Activated T-cell treated with anti-CD3 and anti-CD28 coated beads, Interleukin-2, amount 50 U/mL, for 1 hour (primary cell): ENCODE measurements at regions not wholly inside any gene's neighbourhood (a gene's known extent, or its start where the extent isn't known, plus 50 kb on each side); places are given as distances from the start of the nearest gene placed in this dataset.
"Not testable (repeated sequence)": the region's sequence is repeated elsewhere in the genome, so short reads cannot be mapped to it uniquely, and the experiment has no call there.

Source experiments
- DNase-seq: peaks from one replicate; pipeline ENCODE4 v3.0.0-alpha.2; 2020

DNA sequence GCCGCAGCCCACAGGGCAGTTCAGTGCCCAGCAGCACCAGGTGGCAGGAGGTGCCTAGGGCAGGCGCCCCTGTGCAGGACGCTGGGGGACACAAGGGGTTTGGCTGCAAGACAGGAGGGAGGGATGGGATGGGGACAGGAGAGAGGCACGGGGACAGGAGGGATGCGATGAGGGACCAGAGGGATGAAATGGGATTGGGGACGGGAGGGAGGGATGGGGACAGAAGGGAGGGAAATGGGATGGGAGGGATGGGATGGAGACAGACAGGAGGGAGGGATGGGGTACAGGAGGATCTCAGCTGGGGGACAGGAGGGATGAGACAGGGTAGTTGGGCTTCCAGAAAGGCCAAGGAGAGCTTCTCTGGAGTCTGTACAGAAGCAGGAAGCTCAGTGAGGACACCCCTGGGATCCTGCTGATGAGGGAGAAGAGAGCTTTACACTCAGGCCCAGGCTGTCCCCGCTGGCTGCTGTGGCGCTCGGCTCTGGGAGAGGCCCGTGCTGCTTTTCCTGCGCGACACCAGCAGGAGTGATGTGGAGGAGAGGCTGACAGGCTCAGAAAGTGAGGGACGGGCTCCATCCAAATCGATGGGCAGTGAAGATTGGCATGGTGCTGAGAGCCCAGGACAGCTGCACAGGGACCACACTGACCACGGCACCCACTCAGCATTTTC, 400.8 kb downstream of the SMOC2 start:
- DNase-seq, result no peak

DNA sequence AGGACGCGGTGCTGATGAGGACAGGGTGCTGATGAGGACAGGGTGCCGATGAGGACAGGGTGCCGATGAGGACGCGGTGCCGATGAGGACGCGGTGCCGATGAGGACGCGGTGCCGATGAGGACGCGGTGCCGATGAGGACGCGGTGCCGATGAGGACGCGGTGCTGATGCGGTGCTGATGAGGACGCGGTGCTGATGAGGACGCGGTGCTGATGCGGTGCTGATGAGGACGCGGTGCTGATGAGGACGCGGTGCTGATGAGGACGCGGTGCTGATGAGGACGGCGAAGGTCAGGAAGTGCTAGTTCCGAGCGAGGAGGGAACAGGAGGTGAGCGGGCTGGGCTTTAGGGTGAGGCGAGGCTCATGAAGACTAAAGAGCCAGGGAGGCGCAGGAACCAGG, 399.9 kb downstream of the SMOC2 start:
- not testable (repeated sequence) for DNase-seq

DNA sequence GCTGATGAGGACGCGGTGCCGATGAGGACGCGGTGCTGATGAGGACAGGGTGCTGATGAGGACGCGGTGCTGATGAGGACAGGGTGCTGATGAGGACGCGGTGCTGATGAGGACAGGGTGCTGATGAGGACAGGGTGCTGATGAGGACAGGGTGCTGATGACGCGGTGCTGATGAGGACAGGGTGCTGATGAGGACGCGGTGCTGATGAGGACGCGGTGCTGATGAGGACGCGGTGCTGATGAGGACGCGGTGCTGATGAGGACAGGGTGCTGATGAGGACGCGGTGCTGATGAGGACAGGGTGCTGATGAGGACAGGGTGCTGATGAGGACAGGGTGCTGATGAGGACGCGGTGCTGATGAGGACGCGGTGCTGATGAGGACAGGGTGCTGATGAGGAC, 399.3 kb downstream of the SMOC2 start:
- DNase-seq, result not testable (repeated sequence)

DNA sequence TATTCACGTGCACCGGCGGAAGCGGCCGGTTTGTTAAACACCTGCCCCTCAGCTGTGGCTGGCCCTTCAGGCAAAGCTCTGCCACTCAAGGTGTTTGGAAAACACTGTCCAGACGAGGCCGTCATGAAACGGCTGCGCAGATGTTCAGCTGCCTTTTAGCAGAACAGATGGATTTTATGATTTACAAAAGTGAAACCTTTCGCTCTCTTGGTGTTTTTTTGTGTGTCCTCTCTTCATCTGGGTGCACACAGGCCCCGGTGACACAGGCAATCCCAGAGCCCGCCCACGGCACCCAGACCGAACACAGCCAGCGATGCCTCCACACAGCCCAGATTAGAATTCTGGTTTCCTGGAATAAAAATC, 397.0 kb downstream of the SMOC2 start:
- no peak for DNase-seq

DNA sequence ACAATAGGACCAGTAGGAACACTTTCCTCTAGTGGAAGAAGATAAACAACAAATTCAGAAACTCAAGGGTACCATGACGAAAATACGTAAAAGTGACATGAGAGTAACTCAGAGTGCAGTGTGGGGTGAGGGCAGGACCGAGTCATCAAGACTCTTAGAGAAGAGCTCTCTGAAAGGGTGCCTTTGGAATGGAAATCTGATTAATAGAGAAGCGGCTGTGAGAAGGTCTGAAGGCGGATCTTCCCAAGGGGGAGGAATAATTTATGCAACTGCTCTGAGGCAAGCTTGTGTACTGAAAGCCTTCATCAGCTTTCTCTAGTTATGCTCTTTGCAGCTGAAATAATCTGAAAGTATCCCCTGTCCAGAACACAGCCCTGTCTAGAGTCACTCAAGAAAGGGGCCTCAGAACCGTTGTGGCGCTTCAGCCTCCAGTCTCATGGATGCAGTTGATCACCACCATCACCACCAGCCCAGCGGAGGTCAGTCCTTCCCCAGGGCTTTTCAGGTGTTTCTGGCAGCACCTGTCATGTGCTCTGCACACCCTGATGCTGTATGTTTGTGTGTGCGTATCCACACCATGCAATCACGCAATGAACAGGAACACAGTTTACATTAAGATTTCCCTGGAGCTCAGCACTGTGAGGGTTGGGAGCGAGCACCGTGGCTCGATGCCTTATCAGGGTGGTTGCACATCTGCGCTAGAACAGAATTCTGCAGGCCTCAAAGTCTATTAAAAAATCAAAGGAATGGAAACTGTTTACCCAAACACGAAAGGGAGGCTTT, 396.5 kb downstream of the SMOC2 start:
- no peak for DNase-seq

DNA sequence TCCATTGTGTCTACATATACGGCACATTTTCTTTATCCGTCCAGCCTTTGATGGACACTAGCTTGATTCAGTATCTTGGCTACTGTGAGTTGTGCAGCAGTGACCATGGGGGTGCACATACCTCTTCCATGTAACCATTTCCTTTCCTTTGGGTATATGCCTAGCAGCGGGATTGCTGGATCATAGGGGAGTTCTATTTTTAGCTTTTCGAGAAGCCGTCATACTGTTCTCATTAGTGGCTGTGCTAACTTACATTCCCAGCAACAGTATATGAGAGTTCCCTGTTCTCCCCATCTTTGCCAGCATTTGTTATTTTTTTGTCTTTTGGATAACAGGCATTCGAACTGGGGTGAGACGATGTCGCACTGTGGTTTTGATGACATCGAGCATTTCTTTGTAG, 395.0 kb downstream of the SMOC2 start:
- DNase-seq, result no peak

DNA sequence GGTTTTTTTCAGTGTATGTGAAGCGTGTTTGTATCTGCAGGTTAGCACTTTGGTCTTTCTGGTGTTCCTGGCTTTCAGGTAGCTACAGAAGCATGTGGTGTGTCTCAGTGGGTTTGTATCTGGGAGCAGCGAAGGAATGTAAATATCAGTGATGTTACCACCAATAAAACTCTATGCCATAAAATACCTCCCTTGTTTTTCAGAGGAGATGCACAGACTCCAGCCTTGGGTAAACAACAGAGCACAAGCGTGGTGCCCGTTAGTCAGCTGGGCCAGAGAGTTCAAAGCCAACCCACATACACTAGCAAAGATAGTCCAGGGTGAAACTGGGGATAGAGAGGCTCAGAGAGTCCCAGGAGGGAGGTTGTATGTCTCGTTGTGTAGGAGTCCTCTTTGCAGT, 393.8 kb downstream of the SMOC2 start:
- DNase-seq, result no peak

DNA sequence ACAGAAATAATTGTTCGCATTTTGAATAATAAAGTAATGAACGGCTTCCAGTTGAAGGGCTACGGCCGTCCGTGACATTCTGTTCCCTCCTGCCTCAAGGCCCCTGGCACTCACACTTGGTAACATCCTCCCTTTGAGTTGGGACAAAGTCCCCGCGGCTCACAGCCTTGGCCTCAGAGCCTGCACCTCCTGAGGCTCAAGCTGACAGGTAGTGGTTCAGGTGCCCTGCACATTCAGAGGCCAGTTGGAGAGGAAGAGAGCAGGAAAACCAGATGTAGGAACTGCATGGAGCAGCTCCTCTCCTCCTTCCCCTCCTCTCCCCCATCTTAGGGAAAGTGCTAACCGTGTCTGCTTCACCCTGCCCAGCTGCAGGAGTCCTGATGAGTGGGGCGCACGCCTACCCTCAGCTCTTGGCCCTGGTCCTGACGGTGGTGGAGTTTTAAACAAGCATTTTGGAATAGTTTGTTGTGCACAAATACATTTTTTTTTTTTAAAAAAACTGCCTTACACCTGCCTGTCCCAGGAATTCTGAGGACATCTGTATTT, 393.1 kb downstream of the SMOC2 start:
- DNase-seq, result no peak

DNA sequence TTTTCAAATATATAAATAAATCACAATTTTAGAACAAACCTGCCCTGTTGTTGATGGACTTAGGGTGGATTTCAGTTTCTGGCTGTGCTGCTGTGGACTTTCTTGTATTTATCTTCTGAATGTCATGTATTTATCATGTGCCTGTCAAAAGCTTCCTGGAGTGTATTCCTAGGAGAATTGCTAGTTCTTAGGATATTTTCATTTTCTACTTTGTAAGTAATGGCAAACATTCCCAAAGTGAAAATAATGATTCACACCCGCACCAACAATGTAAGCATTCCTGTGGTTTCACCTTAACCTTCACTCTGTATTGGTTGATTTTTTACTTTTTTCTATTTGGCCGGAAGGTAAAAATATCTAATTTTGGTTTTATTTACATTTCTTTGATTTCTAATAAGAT, 387.8 kb downstream of the SMOC2 start:
- no peak for DNase-seq

DNA sequence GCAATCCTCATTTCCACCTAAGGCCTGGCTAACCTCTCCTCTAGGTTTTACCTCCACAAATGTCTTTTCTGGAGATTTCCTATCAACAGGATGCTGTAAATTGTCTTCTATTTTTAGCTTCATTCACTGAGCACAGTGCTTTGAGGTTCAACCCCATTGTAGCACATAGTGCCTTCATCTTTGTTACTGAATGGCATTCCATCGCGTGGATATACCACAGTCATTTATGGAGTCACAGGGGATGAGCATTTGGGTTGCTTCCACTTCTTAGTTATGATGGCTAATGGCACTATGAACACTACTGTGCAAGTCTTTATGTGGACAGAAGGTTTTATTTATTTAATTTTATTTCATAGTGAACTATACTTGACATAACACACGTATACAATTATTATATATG, 387.1 kb downstream of the SMOC2 start:
- no peak for DNase-seq

DNA sequence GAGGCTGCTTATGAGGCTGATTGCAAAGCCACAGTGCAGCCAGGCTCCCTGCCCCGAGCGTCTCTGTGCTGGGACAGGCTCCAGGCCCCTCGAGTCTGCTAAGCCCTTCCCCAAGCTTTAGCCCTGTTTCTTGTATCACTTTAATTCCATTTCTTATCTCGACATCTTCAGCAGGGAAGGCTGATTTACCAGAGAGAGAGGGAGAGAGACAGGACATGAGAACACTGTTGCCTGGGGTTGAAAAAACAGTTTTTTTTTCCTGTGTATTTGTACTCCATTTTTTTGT, 386.5 kb downstream of the SMOC2 start:
- no peak for DNase-seq

DNA sequence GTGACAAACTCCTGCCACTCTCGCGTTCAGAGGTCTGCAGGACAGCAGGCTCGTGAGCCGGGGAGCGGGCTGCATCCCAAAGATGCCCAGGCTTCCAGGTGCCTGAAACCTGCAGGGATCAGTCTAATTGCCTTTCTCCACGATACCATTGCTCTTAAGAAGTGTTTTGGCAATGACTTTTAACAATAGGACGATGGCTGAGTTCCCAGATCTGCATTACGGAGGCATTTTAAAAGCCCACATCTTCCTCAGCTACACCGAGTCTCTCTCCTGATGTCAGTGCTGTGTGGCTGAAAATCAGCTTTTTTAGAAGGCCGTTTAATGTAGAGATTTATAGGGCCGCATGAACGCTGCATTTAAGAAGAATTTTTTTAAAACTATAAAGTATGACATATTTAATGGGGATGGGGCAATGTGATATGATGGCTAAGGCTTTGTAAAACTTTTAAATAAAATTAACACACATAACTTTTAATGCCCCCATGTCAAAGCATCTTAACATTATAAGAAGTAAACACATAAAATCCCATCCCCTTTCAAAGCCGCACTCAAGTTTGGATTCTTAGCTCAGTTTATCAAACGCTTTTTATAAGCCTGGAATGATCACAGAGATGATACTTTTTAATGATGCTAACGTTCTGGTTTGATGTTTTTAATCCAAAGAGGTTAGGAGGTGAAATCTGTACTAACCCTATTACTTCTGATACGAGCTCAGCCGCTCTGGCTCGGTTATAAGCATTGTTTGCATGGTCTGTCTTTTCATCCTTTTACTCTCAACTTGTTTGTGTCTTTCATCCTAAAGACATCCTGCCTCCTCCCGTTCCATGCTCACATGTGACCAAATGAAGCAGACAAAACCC, 386.0 kb downstream of the SMOC2 start:
- DNase-seq, result no peak

DNA sequence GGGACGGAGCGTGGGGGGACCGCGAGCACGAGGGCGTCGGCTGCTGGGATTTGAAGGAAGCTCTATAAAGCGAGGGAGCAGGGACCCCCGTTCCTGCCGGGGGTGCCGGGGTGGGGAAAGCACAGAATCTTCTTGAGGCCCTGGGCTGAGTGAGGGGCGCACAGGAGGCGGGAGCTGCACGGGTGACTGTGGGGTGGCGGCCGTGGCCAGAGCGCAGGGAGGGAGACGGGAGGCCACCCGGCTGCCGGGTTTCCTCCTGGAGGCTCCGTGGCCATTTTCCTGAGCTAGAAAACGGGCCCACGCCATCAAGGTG, 385.1 kb downstream of the SMOC2 start:
- no peak for DNase-seq

DNA sequence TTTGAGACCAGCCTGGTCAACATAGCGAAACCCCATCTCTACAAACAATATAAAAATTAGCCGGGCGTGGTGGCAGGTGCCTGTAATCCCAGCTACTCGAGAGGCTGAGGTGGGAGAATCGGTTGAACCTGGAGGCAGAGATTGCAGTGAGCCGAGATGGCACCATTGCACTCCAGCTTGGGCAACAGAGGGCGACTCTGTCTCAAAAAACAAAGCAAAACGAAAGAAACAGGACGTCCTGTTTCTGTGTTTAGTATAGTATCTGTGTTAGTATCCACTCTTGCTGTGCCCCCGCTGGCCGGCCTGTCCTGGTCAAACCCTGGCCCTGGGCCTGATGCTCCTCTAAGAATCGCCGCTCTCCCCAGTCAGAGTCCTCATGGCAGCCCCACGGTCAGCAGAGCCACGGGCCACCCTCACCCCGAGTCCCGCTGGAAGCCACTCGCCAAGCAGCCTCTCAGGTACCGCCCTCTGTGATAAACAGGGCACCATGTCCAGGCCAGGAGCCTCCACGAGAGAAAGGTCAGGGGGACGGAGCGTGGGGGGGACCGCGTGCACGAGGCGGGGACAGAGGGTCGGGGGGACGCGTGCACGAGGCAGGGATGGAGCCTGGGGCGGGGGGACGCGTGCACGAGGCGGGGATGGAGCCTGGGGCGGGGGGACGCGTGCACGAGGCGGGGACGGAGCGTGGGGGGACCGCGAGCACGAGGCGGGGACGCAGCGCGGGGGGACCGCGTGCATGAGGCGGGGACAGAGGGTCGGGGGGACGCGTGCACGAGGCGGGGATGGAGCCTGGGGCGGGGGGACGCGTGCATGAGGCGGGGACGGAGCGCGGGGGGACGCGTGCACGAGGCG, 384.5 kb downstream of the SMOC2 start:
- no peak for DNase-seq

DNA sequence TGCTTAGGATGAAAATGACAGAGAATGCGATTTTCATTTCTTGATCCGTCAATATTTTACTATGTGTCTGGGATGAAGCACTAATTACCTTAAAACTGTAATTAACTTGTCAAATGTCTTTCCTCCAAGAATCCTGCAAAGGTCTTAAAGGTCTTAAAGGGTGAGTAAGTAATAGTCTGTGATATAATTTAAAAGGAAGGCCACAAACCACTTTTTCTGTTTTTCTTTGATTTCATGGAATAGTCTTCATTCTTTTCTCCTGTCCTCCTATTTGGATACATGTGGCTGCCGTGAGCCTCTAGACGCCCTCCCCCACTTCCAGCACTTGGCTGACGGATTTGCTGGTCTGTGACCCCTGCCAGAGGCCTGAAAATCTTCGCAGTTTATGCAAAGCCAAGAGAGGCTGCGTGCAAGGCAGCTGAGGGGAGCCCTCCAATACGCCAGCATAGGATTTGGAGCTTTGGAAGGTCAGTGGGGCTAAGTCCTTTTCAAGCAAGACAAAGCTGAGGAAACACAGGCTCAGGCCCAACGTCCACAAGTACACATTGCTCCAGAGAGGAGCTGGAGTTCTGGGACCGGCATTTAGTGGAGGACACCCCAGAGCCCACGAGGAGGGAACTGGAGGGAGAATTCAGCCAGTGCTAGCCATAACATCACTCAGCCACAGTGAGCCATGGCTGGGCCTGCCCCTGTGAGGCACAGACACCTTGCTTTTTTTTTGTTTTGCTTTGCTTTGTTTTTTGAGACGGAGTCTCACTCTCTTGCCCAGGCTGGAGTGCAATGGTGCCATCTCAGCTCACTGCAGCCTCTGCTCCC, 382.6 kb downstream of the SMOC2 start:
- DNase-seq, result no peak

DNA sequence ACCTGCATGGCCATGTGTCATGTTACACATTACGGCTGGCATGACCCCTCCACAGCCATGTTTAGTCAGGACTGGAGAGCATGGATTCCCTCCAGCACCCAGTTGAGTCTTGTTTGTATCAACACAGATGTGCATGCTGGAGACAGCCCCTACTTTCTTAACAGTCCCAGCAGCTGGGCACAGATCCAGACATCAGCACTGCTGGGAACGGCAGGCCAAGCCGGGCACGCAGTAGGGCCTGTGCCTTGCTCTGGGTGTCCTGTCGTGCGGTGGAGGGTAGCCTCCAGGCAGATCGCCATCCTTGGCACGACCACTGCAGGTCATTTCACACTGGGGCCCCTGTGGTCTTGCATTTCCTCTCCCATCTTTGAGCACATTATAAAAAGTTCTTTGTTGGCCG, 381.4 kb downstream of the SMOC2 start:
- DNase-seq, result no peak

DNA sequence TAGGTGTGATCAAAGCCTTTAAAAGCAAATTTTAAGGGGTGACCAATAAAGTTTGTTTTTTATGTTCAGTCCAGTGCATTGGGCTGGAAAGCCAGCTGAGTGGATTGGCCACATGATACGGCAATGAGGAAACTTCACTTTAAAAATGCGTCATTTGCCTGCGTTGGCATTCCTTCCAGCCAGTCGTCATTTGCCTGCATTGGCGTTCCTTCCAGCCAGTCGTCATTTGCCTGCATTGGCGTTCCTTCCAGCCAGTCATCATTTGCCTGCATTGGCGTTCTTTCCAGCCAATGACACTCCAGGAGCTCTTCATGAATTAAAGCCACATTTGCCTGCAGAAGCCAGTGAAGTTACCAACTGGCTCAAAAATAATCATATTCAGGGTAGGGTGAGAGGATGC, 378.6 kb downstream of the SMOC2 start:
- no peak for DNase-seq

DNA sequence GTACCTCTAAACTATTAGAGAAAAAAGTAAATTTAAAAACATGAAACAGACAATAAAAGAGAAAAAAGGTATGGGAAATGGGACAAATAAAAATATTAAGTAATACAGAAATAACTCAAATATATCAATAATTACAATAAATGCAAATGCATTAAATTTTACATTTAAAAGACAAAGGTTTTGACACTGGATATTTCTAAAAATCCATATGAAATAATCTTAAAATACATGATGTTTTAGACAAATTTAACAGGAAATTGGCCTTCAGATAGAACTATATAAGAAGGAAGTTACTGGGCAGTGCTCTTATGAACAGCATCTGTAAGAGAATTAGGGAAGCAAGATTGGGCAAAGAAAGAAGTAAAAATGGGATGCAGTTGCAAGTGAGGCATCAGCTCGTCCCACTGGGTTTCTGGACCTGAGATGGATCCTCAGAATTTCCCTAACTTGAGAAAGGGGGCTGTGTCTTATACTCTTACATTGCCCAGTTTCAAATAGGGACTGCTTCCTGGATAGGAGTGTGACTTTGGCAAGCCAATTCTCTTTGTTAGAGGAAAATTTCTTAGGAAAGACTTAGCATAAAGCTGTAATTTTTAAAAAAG, 376.7 kb downstream of the SMOC2 start:
- no peak for DNase-seq

DNA sequence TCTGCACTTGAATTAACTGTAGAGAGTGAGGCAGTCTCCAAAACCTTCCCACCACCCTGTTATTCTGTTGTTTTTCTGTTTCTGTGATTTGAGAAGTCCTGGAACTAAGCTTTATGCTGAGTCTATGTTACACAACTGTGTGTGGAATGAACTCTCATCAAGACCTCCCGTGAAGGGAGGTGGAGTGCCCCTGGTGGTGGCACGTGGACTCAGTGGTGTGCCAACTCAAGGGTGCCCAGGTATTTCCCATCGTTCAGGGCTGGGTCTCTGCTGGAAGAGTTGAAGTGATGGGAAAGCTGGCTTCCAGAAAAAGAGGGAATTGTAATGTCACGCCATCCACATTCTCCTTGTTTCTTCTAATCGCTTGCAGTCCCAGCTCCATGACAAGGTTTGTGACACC, 374.2 kb downstream of the SMOC2 start:
- DNase-seq, result no peak

DNA sequence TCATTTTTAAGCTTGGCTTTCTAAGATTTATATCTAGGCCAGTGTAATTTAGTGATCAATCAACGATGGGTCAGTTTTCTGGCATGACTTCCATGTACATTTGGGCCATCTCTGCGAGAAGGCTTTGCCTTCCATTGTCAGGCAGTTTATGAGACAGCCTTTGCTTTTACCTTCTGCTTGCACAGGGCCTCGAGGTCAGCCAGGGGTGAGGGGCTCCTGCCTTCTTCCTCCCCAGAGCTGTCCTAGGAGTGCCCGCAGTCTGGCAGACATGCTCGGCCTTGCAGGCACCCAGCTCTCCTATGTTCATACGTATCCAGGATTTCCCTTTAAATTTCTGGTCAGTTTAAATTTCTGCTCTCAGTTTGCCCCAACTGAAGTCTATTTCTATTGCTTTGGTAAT, 367.2 kb downstream of the SMOC2 start:
- DNase-seq, result no peak

DNA sequence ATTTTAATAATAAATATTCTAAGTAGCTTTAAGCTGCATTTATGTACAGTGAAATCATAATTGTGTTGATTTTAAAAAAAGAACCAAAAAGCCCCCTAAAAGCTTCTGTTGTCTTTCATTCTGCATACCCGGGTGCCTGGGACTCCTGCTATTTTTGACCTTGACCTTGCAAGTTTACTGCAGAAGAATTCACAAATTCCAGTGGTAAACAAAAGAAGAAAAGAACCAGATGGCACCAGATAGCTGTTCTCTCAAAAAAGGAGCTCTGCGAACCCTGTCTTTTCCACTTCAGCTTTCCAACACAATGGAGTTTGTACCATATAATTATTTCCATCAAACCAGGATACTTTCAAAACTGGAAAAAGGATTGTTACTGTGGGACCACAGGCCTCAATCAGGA, 363.3 kb downstream of the SMOC2 start:
- no peak for DNase-seq

DNA sequence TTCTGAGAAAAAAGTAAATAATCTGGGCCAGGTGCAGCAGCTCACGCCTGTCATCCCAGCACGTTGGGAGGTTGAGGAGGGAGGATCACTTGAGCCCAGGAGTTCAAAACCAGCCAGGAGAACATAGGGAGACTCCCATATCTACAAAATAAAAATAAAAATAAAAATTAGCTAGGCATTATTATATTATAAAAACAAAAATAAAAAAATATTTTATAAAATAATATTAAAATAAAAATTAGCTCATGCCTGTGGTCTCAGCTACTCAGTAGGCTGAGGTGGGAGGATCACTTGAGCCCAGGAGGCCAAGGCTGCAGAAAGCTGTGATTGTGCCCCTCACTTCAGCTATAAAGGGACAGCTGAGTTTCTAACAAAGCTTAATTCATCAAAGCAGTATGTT, 362.9 kb downstream of the SMOC2 start:
- no peak for DNase-seq
